SU-DHL-6 (cell line): ENCODE measurements at regions not wholly inside any gene's neighbourhood (a gene's known extent, or its start where the extent isn't known, plus 50 kb on each side); places are given as distances from the start of the nearest gene placed in this dataset.

Experiments
- H2AFZ ChIP-seq: fragments of 200-600 bp; sonication (generic); 2 replicates; pipeline ENCODE4 v1.6.1; 2014; ENCODE audit warnings: low read depth, mild to moderate bottlenecking, moderate library complexity, mixed read lengths, antibody characterized with exemption, low read length; ENCODE audit not compliant: severe bottlenecking
- H3F3A ChIP-seq: fragments of 200-600 bp; shearing (Covaris generic); 2 replicates; pipeline ENCODE4 v1.6.0; 2016; ENCODE audit warnings: antibody characterized with exemption, mild to moderate bottlenecking; ENCODE audit not compliant: insufficient read depth
- H3K27ac ChIP-seq: fragments of 200-600 bp; sonication (generic); 2 replicates; pipeline ENCODE4 v1.5.1; 2016; ENCODE audit warnings: low read depth, mild to moderate bottlenecking, low read length, moderate library complexity, mixed read lengths
- H3K27me3 ChIP-seq: fragments of 200-600 bp; sonication (generic), shearing (Covaris generic); 2 replicates; pipeline ENCODE4 v1.6.0; 2014; ENCODE audit warnings: mild to moderate bottlenecking, low read length
- H3K36me3 ChIP-seq: fragments of 200-600 bp; sonication (generic); 2 replicates; pipeline ENCODE4 v1.6.1; 2014; ENCODE audit warnings: mild to moderate bottlenecking, low read length, mixed read lengths
- H3K4me2 ChIP-seq: fragments of 300-600, 200-600 bp; shearing (Covaris generic), sonication (generic); 2 replicates; pipeline ENCODE4 v1.6.0; 2014; ENCODE audit warnings: low read length, low read depth, mild to moderate bottlenecking; ENCODE audit not compliant: poor library complexity, severe bottlenecking
- H3K4me3 ChIP-seq: fragments of 200-600 bp; sonication (generic); 2 replicates; pipeline ENCODE4 v1.5.1; 2014; ENCODE audit warnings: antibody characterized with exemption, low read length, mild to moderate bottlenecking, mixed read lengths; ENCODE audit not compliant: insufficient read depth, poor library complexity, severe bottlenecking
- H3K79me2 ChIP-seq: fragments of 200-600 bp; sonication (generic); 2 replicates; pipeline ENCODE4 v1.6.1; 2014; ENCODE audit warnings: mild to moderate bottlenecking, low read length, moderate library complexity; ENCODE audit not compliant: insufficient read depth
- H3K9ac ChIP-seq: fragments of 200-600 bp; sonication (generic); 2 replicates; pipeline ENCODE4 v1.7.0; 2014; ENCODE audit warnings: mild to moderate bottlenecking, low read length
- H3K9me2 ChIP-seq: fragments of 200-600 bp; sonication (generic); replicated peaks from 2 replicates; pipeline ENCODE4 v1.6.1; 2014; ENCODE audit warnings: low read length; ENCODE audit not compliant: insufficient read depth
- H3K9me3 ChIP-seq: fragments of 200-600 bp; sonication (generic); 2 replicates; pipeline ENCODE4 v1.6.1; 2014; ENCODE audit warnings: low read length, mixed read lengths; ENCODE audit not compliant: insufficient read depth
- H4K20me1 ChIP-seq: fragments of 200-600 bp; sonication (generic); 2 replicates; pipeline ENCODE4 v1.6.1; 2014; ENCODE audit warnings: low read depth, mild to moderate bottlenecking, antibody characterized with exemption, low read length, moderate library complexity, mixed read lengths
- EZH2phosphoT487 ChIP-seq: fragments of 200-600 bp; sonication (generic), shearing (Covaris generic); conservative IDR thresholded peaks from 2 replicates; pipeline ENCODE4 v1.6.1; 2018; ENCODE audit warnings: mild to moderate bottlenecking, antibody characterized with exemption, low read length, moderate library complexity, mixed read lengths
- TF ChIP-seq, protein P1 (sequence below): fragments of 200-600 bp; sonication (generic); IDR thresholded peaks from one replicate; pipeline ENCODE4 v1.5.1; 2017; ENCODE audit warnings: antibody characterized with exemption, mild to moderate bottlenecking, low read length, moderate library complexity; ENCODE audit not compliant: insufficient read depth, poor library complexity, severe bottlenecking

- H3F3A ChIP-seq = no peaks in the 10 kb centered on the region
- H3K9ac ChIP-seq = no peak overlapping the region
- TF ChIP-seq, protein P1, sequence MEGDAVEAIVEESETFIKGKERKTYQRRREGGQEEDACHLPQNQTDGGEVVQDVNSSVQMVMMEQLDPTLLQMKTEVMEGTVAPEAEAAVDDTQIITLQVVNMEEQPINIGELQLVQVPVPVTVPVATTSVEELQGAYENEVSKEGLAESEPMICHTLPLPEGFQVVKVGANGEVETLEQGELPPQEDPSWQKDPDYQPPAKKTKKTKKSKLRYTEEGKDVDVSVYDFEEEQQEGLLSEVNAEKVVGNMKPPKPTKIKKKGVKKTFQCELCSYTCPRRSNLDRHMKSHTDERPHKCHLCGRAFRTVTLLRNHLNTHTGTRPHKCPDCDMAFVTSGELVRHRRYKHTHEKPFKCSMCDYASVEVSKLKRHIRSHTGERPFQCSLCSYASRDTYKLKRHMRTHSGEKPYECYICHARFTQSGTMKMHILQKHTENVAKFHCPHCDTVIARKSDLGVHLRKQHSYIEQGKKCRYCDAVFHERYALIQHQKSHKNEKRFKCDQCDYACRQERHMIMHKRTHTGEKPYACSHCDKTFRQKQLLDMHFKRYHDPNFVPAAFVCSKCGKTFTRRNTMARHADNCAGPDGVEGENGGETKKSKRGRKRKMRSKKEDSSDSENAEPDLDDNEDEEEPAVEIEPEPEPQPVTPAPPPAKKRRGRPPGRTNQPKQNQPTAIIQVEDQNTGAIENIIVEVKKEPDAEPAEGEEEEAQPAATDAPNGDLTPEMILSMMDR = no peak
- no peak for TF ChIP-seq EZH2phosphoT487
- H3K27me3 ChIP-seq = no peaks in the 10 kb centered on the region
- H3K9me3 ChIP-seq = no peaks in the 10 kb centered on the region
- no peaks in the 10 kb centered on the region; the same call in none of the 2 replicates for H3K9me2 ChIP-seq
- H3K4me2 ChIP-seq = no peak overlapping the region
- no peak overlapping the region for H2AFZ ChIP-seq
- H3K4me3 ChIP-seq = no peak overlapping the region
- H3K36me3 ChIP-seq = no peaks in the 10 kb centered on the region
- no peaks in the 10 kb centered on the region for H3K79me2 ChIP-seq
- no peaks in the 10 kb centered on the region for H4K20me1 ChIP-seq
- no peak overlapping the region for H3K27ac ChIP-seq
Measured at GRCh38 chr11:91859666-91860065, 365.0 kb upstream of the FAT3 start.

DNA sequence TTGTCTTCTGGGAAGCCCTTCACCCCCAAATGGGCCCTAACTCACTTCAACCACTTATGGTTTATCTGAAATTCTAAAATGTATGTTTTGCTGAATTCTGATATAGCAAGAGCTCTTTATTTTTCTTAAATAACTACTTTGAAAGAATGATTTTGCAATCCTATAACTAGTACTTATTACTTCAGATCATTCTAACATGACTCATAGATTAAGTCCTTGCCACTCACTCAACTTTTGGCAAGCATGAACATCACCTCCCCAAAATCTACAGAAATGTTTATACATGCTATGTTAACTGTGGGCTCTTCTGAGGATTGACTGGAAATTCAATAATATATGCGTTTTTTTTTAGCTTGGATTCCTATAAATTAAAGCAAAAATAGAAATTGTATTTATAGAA lies 367.4 kb upstream of the FAT3 start:
- Histone ChIP-seq H3K4me3 (no peak overlapping the region), H3K9me3 (no peaks in the 10 kb centered on the region), H3K79me2 (no peaks in the 10 kb centered on the region), H3K9me2 (no peaks in the 10 kb centered on the region; the same call in none of the 2 replicates), H3K9ac (no peak overlapping the region), H2AFZ (no peak overlapping the region), H3F3A (no peaks in the 10 kb centered on the region), H4K20me1 (no peaks in the 10 kb centered on the region), H3K27me3 (no peaks in the 10 kb centered on the region), H3K36me3 (no peaks in the 10 kb centered on the region), H3K27ac (no peak overlapping the region), H3K4me2 (no peak overlapping the region)
- no peak for TF ChIP-seq EZH2phosphoT487
- TF ChIP-seq, protein P1 = no peak

GRCh38 chr11:91854780-91855179 lies 369.8 kb upstream of the FAT3 start:
- no peaks in the 10 kb centered on the region for H3K79me2 ChIP-seq
- no peak overlapping the region for H3K4me2 ChIP-seq
- H3K27me3 ChIP-seq = no peaks in the 10 kb centered on the region
- TF ChIP-seq, protein P1 = no peak
- no peak for TF ChIP-seq EZH2phosphoT487
- no peaks in the 10 kb centered on the region for H4K20me1 ChIP-seq
- H3K9ac ChIP-seq = no peak overlapping the region
- H3F3A ChIP-seq = no peaks in the 10 kb centered on the region
- no peak overlapping the region for H3K27ac ChIP-seq
- H3K4me3 ChIP-seq = no peak overlapping the region
- H3K36me3 ChIP-seq = no peaks in the 10 kb centered on the region
- no peaks in the 10 kb centered on the region; the same call in 1 of the 2 replicates for H3K9me2 ChIP-seq
- no peak overlapping the region for H2AFZ ChIP-seq
- no peaks in the 10 kb centered on the region for H3K9me3 ChIP-seq
